ENCODE measurements at regions not wholly inside any gene's neighbourhood (a gene's known extent, or its start where the extent isn't known, plus 50 kb on each side); places are given as distances from the start of the nearest gene placed in this dataset.
"Not testable (repeated sequence)": the region's sequence is repeated elsewhere in the genome, so short reads cannot be mapped to it uniquely, and the experiment has no call there.

DNA sequence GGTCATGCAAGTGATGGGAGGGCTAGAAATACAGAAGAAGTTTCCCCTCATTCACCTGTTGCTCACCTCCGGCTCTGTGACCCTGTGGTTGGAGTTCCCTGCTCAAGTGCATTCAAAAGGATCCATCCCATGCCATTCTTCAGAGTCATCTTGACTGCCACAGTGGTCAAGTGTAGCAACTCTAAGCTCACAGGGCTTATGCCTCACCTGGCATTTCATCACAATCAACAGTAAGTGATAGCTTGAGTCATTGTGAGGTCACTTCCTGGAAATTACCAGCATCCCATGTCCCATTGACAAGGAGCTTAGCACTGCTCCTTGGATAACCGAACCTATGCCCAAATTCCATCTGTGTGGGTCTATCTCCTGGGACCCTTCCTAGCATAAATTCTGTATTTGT is 55.6 kb downstream of the OR4C45 start:
- Histone ChIP-seq H3K79me2 (ENCODE audit: control insufficient read depth, insufficient read depth, low read length, unreplicated experiment) (no peaks in the 10 kb centered on the region), H3K27me3 (ENCODE audit: insufficient read depth, low read length) (no peaks in the 10 kb centered on the region), H3K36me3 (ENCODE audit: insufficient read depth, low read length) (no peaks in the 10 kb centered on the region), H2AFZ (ENCODE audit: low read length, unreplicated experiment) (no peak overlapping the region), H3K27ac (ENCODE audit: low read depth, low read length) (no peak overlapping the region), H3K4me1 (ENCODE audit: control insufficient read depth, insufficient read depth, low read length, unreplicated experiment) (no peaks in the 10 kb centered on the region), H3K4me3 (ENCODE audit: low read depth, low read length) (no peak overlapping the region)

DNA sequence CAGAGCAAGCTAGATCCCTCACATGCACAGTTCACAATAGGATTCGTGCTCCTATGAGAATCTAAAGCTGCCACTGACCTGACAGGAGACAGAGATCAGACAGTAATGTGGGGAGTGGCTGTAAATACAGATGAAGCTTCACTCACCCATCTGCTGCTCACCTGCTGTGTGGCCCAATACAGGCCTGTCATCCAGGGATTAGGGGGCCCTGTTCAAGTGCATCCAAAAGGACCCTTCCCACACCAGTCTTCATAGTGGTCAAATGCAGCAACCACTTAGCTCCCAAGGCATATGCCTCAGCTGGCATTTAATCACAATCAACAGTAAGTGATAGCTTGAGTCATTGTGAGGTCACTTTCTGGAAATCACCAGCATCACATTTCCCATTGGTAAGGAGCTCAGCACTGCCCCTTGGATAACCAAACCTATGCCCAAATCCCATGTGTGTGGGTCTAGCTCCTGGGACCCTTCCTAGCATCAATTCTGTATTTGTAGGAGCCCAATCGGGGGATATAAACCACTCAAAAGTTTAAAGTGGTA is 65.6 kb downstream of the OR4C45 start:
- Histone ChIP-seq H3K4me3 (ENCODE audit: low read depth, low read length) (no peak overlapping the region), H3K79me2 (ENCODE audit: control insufficient read depth, insufficient read depth, low read length, unreplicated experiment) (no peaks in the 10 kb centered on the region), H3K36me3 (ENCODE audit: insufficient read depth, low read length) (no peaks in the 10 kb centered on the region), H3K4me1 (ENCODE audit: control insufficient read depth, insufficient read depth, low read length, unreplicated experiment) (no peaks in the 10 kb centered on the region), H3K27me3 (ENCODE audit: insufficient read depth, low read length) (no peaks in the 10 kb centered on the region), H2AFZ (ENCODE audit: low read length, unreplicated experiment) (no peak overlapping the region), H3K27ac (ENCODE audit: low read depth, low read length) (no peak overlapping the region)

DNA sequence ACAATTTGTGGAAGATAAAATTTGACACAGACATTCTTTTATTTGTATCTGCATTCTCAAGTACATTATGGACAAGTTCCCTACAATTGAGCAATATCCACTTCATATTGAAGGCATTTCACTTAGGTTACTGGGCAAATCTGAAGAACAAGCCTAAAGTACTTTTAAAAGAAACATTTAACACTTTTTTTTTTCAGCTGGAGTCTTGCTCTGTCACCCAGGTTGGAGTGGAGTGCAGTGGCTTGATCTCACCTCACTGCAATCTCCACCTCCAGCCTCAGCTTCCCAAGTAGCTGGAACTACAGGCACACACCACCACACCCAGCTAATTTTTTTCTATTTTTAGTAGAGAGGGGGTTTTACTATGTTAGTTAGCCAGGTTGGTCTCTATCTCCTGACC is 70.2 kb downstream of the OR4C45 start:
- Histone ChIP-seq H3K36me3 (ENCODE audit: insufficient read depth, low read length) (no peaks in the 10 kb centered on the region), H3K27me3 (ENCODE audit: insufficient read depth, low read length) (no peaks in the 10 kb centered on the region), H3K4me1 (ENCODE audit: control insufficient read depth, insufficient read depth, low read length, unreplicated experiment) (no peaks in the 10 kb centered on the region), H3K27ac (ENCODE audit: low read depth, low read length) (no peak overlapping the region), H2AFZ (ENCODE audit: low read length, unreplicated experiment) (no peak overlapping the region), H3K4me3 (ENCODE audit: low read depth, low read length) (no peak overlapping the region), H3K79me2 (ENCODE audit: control insufficient read depth, insufficient read depth, low read length, unreplicated experiment) (no peaks in the 10 kb centered on the region)

DNA sequence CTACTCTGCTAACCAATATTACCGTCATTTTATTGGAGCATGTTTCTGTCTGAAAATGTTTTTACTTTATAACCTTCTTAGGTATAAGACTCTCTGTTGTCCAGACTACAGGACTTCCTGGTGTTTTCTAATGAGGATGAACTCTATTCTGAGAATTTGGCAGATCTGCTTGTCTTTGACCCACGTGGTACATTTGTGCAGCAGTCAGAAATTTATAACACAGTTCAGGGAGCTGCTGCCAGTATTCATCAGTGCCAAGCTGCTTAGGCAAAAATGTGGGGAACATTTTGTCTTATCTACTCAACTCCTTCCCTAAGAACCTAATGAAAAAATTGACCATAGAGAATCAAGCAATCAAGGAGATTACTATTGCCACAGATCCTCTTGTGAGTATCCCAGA is 108.0 kb downstream of the OR4C45 start:
- not testable (repeated sequence) for H3K79me2 ChIP-seq (ENCODE audit: control insufficient read depth, insufficient read depth, low read length, unreplicated experiment); H3K4me3 ChIP-seq (ENCODE audit: low read depth, low read length); H3K27ac ChIP-seq (ENCODE audit: low read depth, low read length); H2AFZ ChIP-seq (ENCODE audit: low read length, unreplicated experiment); H3K36me3 ChIP-seq (ENCODE audit: insufficient read depth, low read length); H3K27me3 ChIP-seq (ENCODE audit: insufficient read depth, low read length); H3K4me1 ChIP-seq (ENCODE audit: control insufficient read depth, insufficient read depth, low read length, unreplicated experiment)

DNA sequence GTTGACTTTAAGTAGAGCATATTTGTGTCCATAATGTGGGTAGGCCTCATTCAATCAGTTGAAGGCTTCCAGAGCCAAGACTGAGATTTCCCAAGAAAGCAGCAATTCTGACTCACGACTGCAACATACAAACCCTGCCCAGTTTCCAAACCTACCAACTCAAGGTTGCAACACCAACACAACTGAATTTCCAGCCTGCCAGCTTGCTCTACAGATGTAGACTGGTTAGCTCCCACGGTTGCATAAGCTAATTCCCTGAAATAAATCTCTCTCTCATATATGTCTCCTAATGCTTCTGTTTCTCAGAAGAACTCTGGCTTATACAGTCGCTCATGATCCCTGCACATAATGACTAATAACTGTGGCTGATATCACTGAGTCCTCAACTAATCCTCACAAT is 113.6 kb downstream of the OR4C45 start:
- not testable (repeated sequence) for H3K27me3 ChIP-seq (ENCODE audit: insufficient read depth, low read length); H3K79me2 ChIP-seq (ENCODE audit: control insufficient read depth, insufficient read depth, low read length, unreplicated experiment); H2AFZ ChIP-seq (ENCODE audit: low read length, unreplicated experiment); H3K4me1 ChIP-seq (ENCODE audit: control insufficient read depth, insufficient read depth, low read length, unreplicated experiment); H3K4me3 ChIP-seq (ENCODE audit: low read depth, low read length); H3K27ac ChIP-seq (ENCODE audit: low read depth, low read length); H3K36me3 ChIP-seq (ENCODE audit: insufficient read depth, low read length)

DNA sequence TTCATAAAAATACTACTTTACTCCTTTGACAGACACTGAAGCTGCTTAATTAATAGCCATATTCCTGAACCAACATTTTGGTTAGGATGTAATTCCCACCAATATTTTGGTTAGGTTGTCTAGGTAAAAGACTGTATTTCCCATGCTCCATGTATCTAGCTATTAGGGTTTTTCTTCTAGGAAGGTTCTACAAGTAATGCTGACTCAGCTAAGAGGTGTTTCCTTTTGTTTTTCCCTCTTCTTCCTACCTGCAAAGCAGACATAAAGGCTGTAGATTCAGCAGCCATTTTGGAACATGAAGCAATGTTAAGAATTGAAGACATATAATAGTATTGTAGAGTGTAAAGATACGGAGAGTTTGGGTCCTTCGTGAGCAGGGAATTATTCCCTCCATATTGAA is 115.3 kb downstream of the OR4C45 start:
- not testable (repeated sequence) for H2AFZ ChIP-seq (ENCODE audit: low read length, unreplicated experiment); H3K27me3 ChIP-seq (ENCODE audit: insufficient read depth, low read length); H3K4me1 ChIP-seq (ENCODE audit: control insufficient read depth, insufficient read depth, low read length, unreplicated experiment); H3K79me2 ChIP-seq (ENCODE audit: control insufficient read depth, insufficient read depth, low read length, unreplicated experiment); H3K36me3 ChIP-seq (ENCODE audit: insufficient read depth, low read length); H3K27ac ChIP-seq (ENCODE audit: low read depth, low read length); H3K4me3 ChIP-seq (ENCODE audit: low read depth, low read length)

DNA sequence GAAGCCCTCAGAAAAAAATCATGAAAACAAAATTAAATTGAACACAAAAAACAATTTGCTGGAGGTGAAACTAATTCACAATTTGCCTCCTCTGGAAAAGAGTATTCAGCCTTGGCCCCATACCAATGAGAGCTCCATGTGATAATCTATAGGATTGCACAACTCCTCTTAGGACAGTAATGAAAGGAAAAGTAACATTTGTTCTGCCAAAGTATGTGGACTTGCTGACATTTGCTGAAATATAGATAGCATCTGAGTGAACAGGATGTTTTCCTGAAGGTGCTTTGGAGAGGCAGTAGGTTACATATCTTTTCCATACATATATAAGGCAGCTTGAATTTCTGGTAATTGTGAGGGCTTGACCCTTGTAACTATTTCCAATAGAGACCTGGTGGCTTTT is 122.8 kb downstream of the OR4C45 start:
- H3K79me2 ChIP-seq (ENCODE audit: control insufficient read depth, insufficient read depth, low read length, unreplicated experiment), result no peaks in the 10 kb centered on the region
- H3K27me3 ChIP-seq (ENCODE audit: insufficient read depth, low read length), result no peaks in the 10 kb centered on the region
- H3K36me3 ChIP-seq (ENCODE audit: insufficient read depth, low read length), result no peaks in the 10 kb centered on the region
- no peak overlapping the region for H3K4me3 ChIP-seq (ENCODE audit: low read depth, low read length)
- H2AFZ ChIP-seq (ENCODE audit: low read length, unreplicated experiment), result no peak overlapping the region
- H3K27ac ChIP-seq (ENCODE audit: low read depth, low read length), result no peak overlapping the region
- no peaks in the 10 kb centered on the region for H3K4me1 ChIP-seq (ENCODE audit: control insufficient read depth, insufficient read depth, low read length, unreplicated experiment)

DNA sequence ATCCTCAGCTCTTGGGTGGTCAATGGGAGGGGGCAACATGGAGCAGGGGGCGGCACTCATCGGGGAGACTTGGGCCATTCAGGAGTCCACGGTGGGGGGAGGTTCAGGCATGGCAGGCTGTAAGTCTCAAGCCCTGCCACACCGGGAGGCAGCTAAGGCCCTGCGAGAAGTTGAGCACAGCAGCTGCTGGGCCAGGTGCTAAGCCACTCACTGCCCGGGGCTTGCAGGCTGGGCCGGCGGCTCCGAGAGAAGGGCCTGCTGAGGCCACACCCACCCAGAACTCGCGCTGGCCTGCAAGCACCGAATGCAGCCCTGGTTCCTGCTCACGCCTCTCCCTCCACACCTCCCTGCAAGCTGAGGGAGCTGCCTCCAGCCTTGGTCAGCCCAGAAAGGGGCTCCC is 131.4 kb downstream of the OR4C45 start:
- Histone ChIP-seq H3K36me3 (ENCODE audit: insufficient read depth, low read length) (no peaks in the 10 kb centered on the region), H3K79me2 (ENCODE audit: control insufficient read depth, insufficient read depth, low read length, unreplicated experiment) (no peaks in the 10 kb centered on the region), H3K4me3 (ENCODE audit: low read depth, low read length) (no peak overlapping the region), H3K27me3 (ENCODE audit: insufficient read depth, low read length) (no peaks in the 10 kb centered on the region), H3K4me1 (ENCODE audit: control insufficient read depth, insufficient read depth, low read length, unreplicated experiment) (no peaks in the 10 kb centered on the region), H3K27ac (ENCODE audit: low read depth, low read length) (no peak overlapping the region), H2AFZ (ENCODE audit: low read length, unreplicated experiment) (no peak overlapping the region)

DNA sequence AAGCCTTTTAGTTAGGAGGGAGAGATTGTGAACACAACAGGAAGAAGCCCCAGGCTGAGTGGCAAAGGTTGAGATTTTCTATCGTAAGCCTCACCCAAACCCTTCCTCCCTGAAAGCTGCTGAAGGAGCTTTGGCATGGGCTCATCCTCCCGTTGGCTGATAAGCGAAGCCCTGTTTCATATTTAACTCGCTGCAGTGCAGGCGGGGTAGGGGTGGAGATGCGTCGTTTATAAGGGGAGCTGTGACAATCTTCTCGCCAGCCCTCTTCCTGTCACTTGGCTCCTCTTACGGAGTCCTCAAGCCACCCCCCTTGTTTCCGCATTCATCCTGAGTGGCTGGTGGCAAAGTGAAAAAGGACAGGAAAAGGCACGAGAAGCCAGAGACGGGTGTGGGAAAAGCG is 137.0 kb downstream of the OR4C45 start:
- Histone ChIP-seq H2AFZ (ENCODE audit: low read length, unreplicated experiment) (no peak overlapping the region), H3K79me2 (ENCODE audit: control insufficient read depth, insufficient read depth, low read length, unreplicated experiment) (no peaks in the 10 kb centered on the region), H3K27me3 (ENCODE audit: insufficient read depth, low read length) (no peaks in the 10 kb centered on the region), H3K4me3 (ENCODE audit: low read depth, low read length) (no peak overlapping the region), H3K36me3 (ENCODE audit: insufficient read depth, low read length) (no peaks in the 10 kb centered on the region), H3K4me1 (ENCODE audit: control insufficient read depth, insufficient read depth, low read length, unreplicated experiment) (no peaks in the 10 kb centered on the region), H3K27ac (ENCODE audit: low read depth, low read length) (no peak overlapping the region)

DNA sequence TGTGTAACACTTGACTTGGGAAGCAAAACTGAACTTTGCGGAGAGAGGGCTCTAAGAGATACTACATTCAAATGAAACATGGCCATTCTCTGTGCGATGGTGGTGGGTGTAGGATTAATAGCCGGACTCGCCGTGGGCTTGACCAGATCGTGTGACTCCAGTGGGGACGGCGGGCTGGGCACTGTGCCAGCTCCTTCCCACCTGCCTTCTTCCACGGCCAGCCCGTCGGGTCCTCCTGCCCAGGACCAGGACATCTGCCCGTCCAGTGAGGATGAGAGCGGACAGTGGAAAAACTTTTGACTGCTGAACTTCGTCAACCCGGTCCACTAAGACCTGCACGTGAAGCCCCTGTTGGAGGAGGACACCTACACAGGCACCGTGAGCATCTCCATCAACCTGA is 137.4 kb downstream of the OR4C45 start:
- Histone ChIP-seq H3K79me2 (ENCODE audit: control insufficient read depth, insufficient read depth, low read length, unreplicated experiment) (no peaks in the 10 kb centered on the region), H3K36me3 (ENCODE audit: insufficient read depth, low read length) (no peaks in the 10 kb centered on the region), H2AFZ (ENCODE audit: low read length, unreplicated experiment) (no peak overlapping the region), H3K27me3 (ENCODE audit: insufficient read depth, low read length) (no peaks in the 10 kb centered on the region), H3K4me3 (ENCODE audit: low read depth, low read length) (no peak overlapping the region), H3K27ac (ENCODE audit: low read depth, low read length) (no peak overlapping the region), H3K4me1 (ENCODE audit: control insufficient read depth, insufficient read depth, low read length, unreplicated experiment) (no peaks in the 10 kb centered on the region)

DNA sequence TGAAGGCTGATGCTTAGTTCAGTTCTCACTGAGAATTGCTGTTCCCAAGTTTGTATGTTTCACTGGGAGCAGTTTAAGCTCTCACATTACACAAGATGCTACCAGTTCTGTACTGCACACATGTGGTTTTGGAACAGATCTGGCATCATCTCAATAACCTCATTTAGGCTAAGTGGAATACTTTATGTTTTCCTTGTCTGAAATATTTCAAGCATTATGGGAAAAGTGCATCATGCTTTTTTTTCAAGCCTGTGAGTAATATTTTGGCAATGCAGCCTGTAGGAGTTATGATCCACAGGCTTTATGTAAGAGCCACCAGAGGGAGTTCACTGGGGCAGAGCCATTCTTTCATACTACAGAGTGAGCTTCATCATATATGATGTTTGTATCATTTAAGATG is 141.5 kb downstream of the OR4C45 start:
- H3K79me2 ChIP-seq (ENCODE audit: control insufficient read depth, insufficient read depth, low read length, unreplicated experiment), result no peaks in the 10 kb centered on the region
- H3K27ac ChIP-seq (ENCODE audit: low read depth, low read length), result peak overlapping the region; percentile 34
- H3K4me3 ChIP-seq (ENCODE audit: low read depth, low read length), result no peak overlapping the region
- no peaks in the 10 kb centered on the region for H3K36me3 ChIP-seq (ENCODE audit: insufficient read depth, low read length)
- no peaks in the 10 kb centered on the region for H3K27me3 ChIP-seq (ENCODE audit: insufficient read depth, low read length)
- no peaks in the 10 kb centered on the region for H3K4me1 ChIP-seq (ENCODE audit: control insufficient read depth, insufficient read depth, low read length, unreplicated experiment)
- H2AFZ ChIP-seq (ENCODE audit: low read length, unreplicated experiment), result peak overlapping the region; percentile 25

DNA sequence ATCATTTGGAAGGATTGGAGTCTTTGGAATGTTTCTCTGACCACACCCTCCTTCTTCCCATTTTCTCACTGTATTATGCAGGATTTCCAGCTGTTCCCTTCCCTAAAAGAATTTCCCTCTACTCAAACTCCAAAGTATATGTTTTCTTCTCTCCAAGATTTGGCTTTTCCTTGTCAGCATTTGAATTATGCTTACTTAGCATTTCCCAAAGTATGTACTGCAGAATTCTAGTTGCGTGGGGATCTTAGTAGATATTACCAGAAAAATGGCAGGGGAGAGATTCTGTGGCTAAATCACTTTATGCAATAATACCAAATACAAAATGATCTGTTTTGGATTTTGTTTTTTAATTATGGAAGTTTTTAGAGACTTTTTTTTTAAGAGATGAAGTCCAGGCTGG is 142.3 kb downstream of the OR4C45 start:
- no peak overlapping the region for H2AFZ ChIP-seq (ENCODE audit: low read length, unreplicated experiment)
- no peaks in the 10 kb centered on the region for H3K79me2 ChIP-seq (ENCODE audit: control insufficient read depth, insufficient read depth, low read length, unreplicated experiment)
- H3K4me1 ChIP-seq (ENCODE audit: control insufficient read depth, insufficient read depth, low read length, unreplicated experiment), result no peaks in the 10 kb centered on the region
- no peak overlapping the region for H3K27ac ChIP-seq (ENCODE audit: low read depth, low read length)
- H3K36me3 ChIP-seq (ENCODE audit: insufficient read depth, low read length), result no peaks in the 10 kb centered on the region
- no peaks in the 10 kb centered on the region for H3K27me3 ChIP-seq (ENCODE audit: insufficient read depth, low read length)
- no peak overlapping the region for H3K4me3 ChIP-seq (ENCODE audit: low read depth, low read length)
